ENCODE measurements at regions not wholly inside any gene's neighbourhood (a gene's known extent, or its start where the extent isn't known, plus 50 kb on each side); places are given as distances from the start of the nearest gene placed in this dataset.

GRCh38 chr13:106357198-106357597, 178.3 kb downstream of the EFNB2 start:
- no peak overlapping the region for H3K4me3 ChIP-seq
- H3K36me3 ChIP-seq, result no peaks in the 10 kb centered on the region
- DNase-seq (ENCODE audit: low spot score in 2 of 2), result no peak
- H3K9me3 ChIP-seq, result no peaks in the 10 kb centered on the region
- no peaks in the 10 kb centered on the region for H3K4me1 ChIP-seq
- no peak overlapping the region for H3K27ac ChIP-seq
- intact Hi-C loops (cut with DNase I; ENCODE audit: low total_unique reads), result no loop called here
- no peaks in the 10 kb centered on the region for H3K27me3 ChIP-seq
- TF ChIP-seq POLR2A (IDR thresholded peaks at IDR 0.05) (no peak), POLR2AphosphoS5 (IDR thresholded peaks at IDR 0.05) (no peak), CTCF (IDR thresholded peaks at IDR 0.05) (no peak)

GRCh38 chr13:106355866-106356265, 179.6 kb downstream of the EFNB2 start:
- Histone ChIP-seq H3K36me3 (no peaks in the 10 kb centered on the region), H3K27me3 (no peaks in the 10 kb centered on the region), H3K27ac (no peak overlapping the region), H3K9me3 (no peaks in the 10 kb centered on the region), H3K4me1 (no peaks in the 10 kb centered on the region), H3K4me3 (no peak overlapping the region)
- no peak for TF ChIP-seq POLR2A (IDR thresholded peaks at IDR 0.05)
- TF ChIP-seq CTCF (IDR thresholded peaks at IDR 0.05), result no peak
- TF ChIP-seq POLR2AphosphoS5 (IDR thresholded peaks at IDR 0.05), result no peak
- intact Hi-C loops (cut with DNase I; ENCODE audit: low total_unique reads), result no loop called here
- no peak for DNase-seq (ENCODE audit: low spot score in 2 of 2)

GRCh38 chr13:106354961-106355360, 180.5 kb downstream of the EFNB2 start:
- no peak overlapping the region for H3K27ac ChIP-seq
- intact Hi-C loops (cut with DNase I; ENCODE audit: low total_unique reads), result no loop called here
- H3K27me3 ChIP-seq, result peaks cover 0 to 3% of the 10 kb centered on the region in 2 donors
- no peaks in the 10 kb centered on the region for H3K4me1 ChIP-seq
- TF ChIP-seq POLR2A (IDR thresholded peaks at IDR 0.05) (no peak), POLR2AphosphoS5 (IDR thresholded peaks at IDR 0.05) (no peak)
- no peaks in the 10 kb centered on the region for H3K36me3 ChIP-seq
- no peaks in the 10 kb centered on the region for H3K9me3 ChIP-seq
- no peak for DNase-seq (ENCODE audit: low spot score in 2 of 2)
- H3K4me3 ChIP-seq, result no peak overlapping the region

GRCh38 chr13:106352850-106353249, 182.6 kb downstream of the EFNB2 start:
- H3K27me3 ChIP-seq, result peaks cover 0 to 11% of the 10 kb centered on the region in 2 donors
- TF ChIP-seq POLR2A (IDR thresholded peaks at IDR 0.05) (no peak), POLR2AphosphoS5 (IDR thresholded peaks at IDR 0.05) (no peak), CTCF (IDR thresholded peaks at IDR 0.05) (no peak)
- no peak for DNase-seq (ENCODE audit: low spot score in 2 of 2)
- no peaks in the 10 kb centered on the region for H3K4me1 ChIP-seq
- intact Hi-C loops (cut with DNase I; ENCODE audit: low total_unique reads), result no loop called here
- no peaks in the 10 kb centered on the region for H3K9me3 ChIP-seq
- H3K4me3 ChIP-seq, result no peak overlapping the region
- H3K27ac ChIP-seq, result no peak overlapping the region
- H3K36me3 ChIP-seq, result no peaks in the 10 kb centered on the region

GRCh38 chr13:106351251-106351650, 184.2 kb downstream of the EFNB2 start:
- peaks cover 0 to 11% of the 10 kb centered on the region in 2 donors for H3K27me3 ChIP-seq
- H3K9me3 ChIP-seq, result no peaks in the 10 kb centered on the region
- TF ChIP-seq CTCF (IDR thresholded peaks at IDR 0.05) (no peak), POLR2A (IDR thresholded peaks at IDR 0.05) (no peak)
- H3K36me3 ChIP-seq, result no peaks in the 10 kb centered on the region
- H3K4me1 ChIP-seq, result no peaks in the 10 kb centered on the region
- DNase-seq (ENCODE audit: low spot score in 2 of 2), result no peak
- no peak overlapping the region for H3K27ac ChIP-seq
- no peak overlapping the region for H3K4me3 ChIP-seq
- intact Hi-C loops (cut with DNase I; ENCODE audit: low total_unique reads), result no loop called here

- H3K27me3 ChIP-seq, result peaks cover 0 to 11% of the 10 kb centered on the region in 2 donors
- intact Hi-C loops (cut with DNase I; ENCODE audit: low total_unique reads), result no loop called here
- H3K36me3 ChIP-seq, result no peaks in the 10 kb centered on the region
- TF ChIP-seq CTCF (IDR thresholded peaks at IDR 0.05), result no peak
- TF ChIP-seq POLR2AphosphoS5 (IDR thresholded peaks at IDR 0.05), result no peak
- TF ChIP-seq POLR2A (IDR thresholded peaks at IDR 0.05), result no peak
- H3K27ac ChIP-seq, result no peak overlapping the region
- no peak overlapping the region for H3K4me3 ChIP-seq
- no peaks in the 10 kb centered on the region for H3K9me3 ChIP-seq
- H3K4me1 ChIP-seq, result no peaks in the 10 kb centered on the region
- DNase-seq (ENCODE audit: low spot score in 2 of 2), result no peak
Measured at GRCh38 chr13:106350208-106350607, 185.3 kb downstream of the EFNB2 start.

Measured in breast epithelium (tissue), 4 donors.